Neural cell (in vitro differentiated cells): ENCODE measurements at regions not wholly inside any gene's neighbourhood (a gene's known extent, or its start where the extent isn't known, plus 50 kb on each side); places are given as distances from the start of the nearest gene placed in this dataset.

Experiments used
- H2AFZ ChIP-seq: fragments of 200-600, 300-800 bp; sonication (generic), shearing (Covaris generic); 2 replicates; pipeline ENCODE4 v1.6.0; 2014; ENCODE audit warnings: low read depth, mild to moderate bottlenecking, antibody characterized with exemption, low read length, moderate library complexity
- H3F3A ChIP-seq: fragments of 200-600 bp; shearing (Covaris generic); 2 replicates; pipeline ENCODE4 v1.6.1; 2016; ENCODE audit warnings: mild to moderate bottlenecking, moderate library complexity, mixed read lengths, antibody characterized with exemption, low read length; ENCODE audit not compliant: insufficient read depth, poor library complexity, severe bottlenecking
- H3K27ac ChIP-seq: fragments of 200-600, 300-800 bp; sonication (generic), shearing (Covaris generic); 2 replicates; pipeline ENCODE4 v1.5.1; 2014; ENCODE audit warnings: mild to moderate bottlenecking, low read length, moderate library complexity
- H3K27me3 ChIP-seq: fragments of 300-800, 200-600 bp; sonication (generic), shearing (Covaris generic); 2 replicates; pipeline ENCODE4 v1.6.0; 2014; ENCODE audit warnings: mild to moderate bottlenecking, low read depth, low read length, moderate library complexity; ENCODE audit not compliant: insufficient read depth
- H3K36me3 ChIP-seq: fragments of 300-800, 200-600 bp; sonication (generic), shearing (Covaris generic); 2 replicates; pipeline ENCODE4 v1.5.1; 2014; ENCODE audit warnings: mild to moderate bottlenecking, antibody characterized with exemption, low read length, moderate library complexity; ENCODE audit not compliant: insufficient read depth
- H3K4me2 ChIP-seq: fragments of 300-800, 200-600 bp; sonication (generic), shearing (Covaris generic); 2 replicates; pipeline ENCODE4 v1.6.0; 2014; ENCODE audit warnings: mild to moderate bottlenecking, low read length
- H3K4me3 ChIP-seq: fragments of 300-800, 200-600 bp; sonication (generic), shearing (Covaris generic); 2 replicates; pipeline ENCODE4 v1.5.1; 2014; ENCODE audit warnings: mild to moderate bottlenecking, low read length, moderate library complexity
- H3K79me2 ChIP-seq: fragments of 200-600 bp; shearing (Covaris generic); replicated peaks from 2 replicates; pipeline ENCODE4 v1.6.0; 2014; ENCODE audit warnings: mild to moderate bottlenecking, low read length, moderate library complexity; ENCODE audit not compliant: insufficient read depth
- H3K9ac ChIP-seq: fragments of 300-800, 200-600 bp; sonication (generic), shearing (Covaris generic); 2 replicates; pipeline ENCODE4 v1.6.1; 2016; ENCODE audit warnings: mild to moderate bottlenecking, low read length, mixed read lengths
- H3K9me2 ChIP-seq: fragments of 200-600 bp; shearing (Covaris generic); 2 replicates; pipeline ENCODE4 v1.6.1; 2016; ENCODE audit warnings: mild to moderate bottlenecking, low read length, mixed read lengths; ENCODE audit not compliant: insufficient read depth
- H3K9me3 ChIP-seq: fragments of 200-600, 300-800 bp; sonication (generic), shearing (Covaris generic); 2 replicates; pipeline ENCODE4 v1.6.1; 2016; ENCODE audit warnings: mild to moderate bottlenecking, mixed run types, low read length, moderate library complexity, mixed read lengths
- H4K20me1 ChIP-seq: fragments of 200-600 bp; shearing (Covaris generic); 2 replicates; pipeline ENCODE4 v1.6.1; 2016; ENCODE audit warnings: mild to moderate bottlenecking, mixed run types; ENCODE audit not compliant: insufficient read depth
- EP300 ChIP-seq: fragments of 450-650 bp; conservative IDR thresholded peaks from 2 replicates; pipeline ENCODE4 v1.6.1; 2014; ENCODE audit warnings: antibody characterized with exemption, mild to moderate bottlenecking, moderate library complexity; ENCODE audit not compliant: poor library complexity, severe bottlenecking
- EZH2 ChIP-seq: fragments of 200-600, 300-800 bp; shearing (Covaris generic), sonication (generic); IDR thresholded peaks from 2 replicates; pipeline ENCODE4 v1.6.1; 2014; ENCODE audit warnings: antibody characterized with exemption, low read length, borderline replicate concordance, mild to moderate bottlenecking; ENCODE audit not compliant: insufficient read depth, poor library complexity, severe bottlenecking
- MXI1 ChIP-seq: fragments of 450-650 bp; conservative IDR thresholded peaks from 2 replicates; pipeline ENCODE4 v1.6.1; 2014; ENCODE audit warnings: antibody characterized with exemption, mild to moderate bottlenecking; ENCODE audit not compliant: poor library complexity, severe bottlenecking
- POLR2AphosphoS5 ChIP-seq: IDR thresholded peaks from 2 replicates; pipeline ENCODE4 v1.6.1; 2012
- RAD21 ChIP-seq: fragments of 450-650 bp; conservative IDR thresholded peaks from 2 replicates; pipeline ENCODE4 v1.6.1; 2014; ENCODE audit warnings: antibody characterized with exemption, mild to moderate bottlenecking, moderate library complexity
- REST ChIP-seq: IDR thresholded peaks from 2 replicates; pipeline ENCODE4 v1.6.1; 2012; ENCODE audit warnings: borderline replicate concordance
- SMC3 ChIP-seq: fragments of 450-650 bp; conservative IDR thresholded peaks from 2 replicates; pipeline ENCODE4 v1.6.1; 2014; ENCODE audit warnings: antibody characterized with exemption, mild to moderate bottlenecking, moderate library complexity; ENCODE audit not compliant: poor library complexity
- TAF1 ChIP-seq: IDR thresholded peaks from 2 replicates; pipeline ENCODE4 v1.6.1; 2012; ENCODE audit warnings: low read depth
- TF ChIP-seq, protein P1 (sequence below): fragments of 450-650 bp; IDR thresholded peaks from 2 replicates; pipeline ENCODE4 v1.5.1; 2014; ENCODE audit warnings: antibody characterized with exemption, mild to moderate bottlenecking, moderate library complexity; ENCODE audit not compliant: poor library complexity, severe bottlenecking

GRCh38 chr1:47622776-47623556 lies 185.1 kb downstream of the FOXD2 start:
- TF ChIP-seq RAD21 (no peak), EP300 (no peak), POLR2AphosphoS5 (no peak), EZH2 (no peak), REST (no peak), SMC3 (no peak), TAF1 (no peak)
- TF ChIP-seq, protein P1, sequence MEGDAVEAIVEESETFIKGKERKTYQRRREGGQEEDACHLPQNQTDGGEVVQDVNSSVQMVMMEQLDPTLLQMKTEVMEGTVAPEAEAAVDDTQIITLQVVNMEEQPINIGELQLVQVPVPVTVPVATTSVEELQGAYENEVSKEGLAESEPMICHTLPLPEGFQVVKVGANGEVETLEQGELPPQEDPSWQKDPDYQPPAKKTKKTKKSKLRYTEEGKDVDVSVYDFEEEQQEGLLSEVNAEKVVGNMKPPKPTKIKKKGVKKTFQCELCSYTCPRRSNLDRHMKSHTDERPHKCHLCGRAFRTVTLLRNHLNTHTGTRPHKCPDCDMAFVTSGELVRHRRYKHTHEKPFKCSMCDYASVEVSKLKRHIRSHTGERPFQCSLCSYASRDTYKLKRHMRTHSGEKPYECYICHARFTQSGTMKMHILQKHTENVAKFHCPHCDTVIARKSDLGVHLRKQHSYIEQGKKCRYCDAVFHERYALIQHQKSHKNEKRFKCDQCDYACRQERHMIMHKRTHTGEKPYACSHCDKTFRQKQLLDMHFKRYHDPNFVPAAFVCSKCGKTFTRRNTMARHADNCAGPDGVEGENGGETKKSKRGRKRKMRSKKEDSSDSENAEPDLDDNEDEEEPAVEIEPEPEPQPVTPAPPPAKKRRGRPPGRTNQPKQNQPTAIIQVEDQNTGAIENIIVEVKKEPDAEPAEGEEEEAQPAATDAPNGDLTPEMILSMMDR, result no peak
- H4K20me1 ChIP-seq, result no peaks in the 10 kb centered on the region
- no peaks in the 10 kb centered on the region for H3K27me3 ChIP-seq
- no peak overlapping the region for H2AFZ ChIP-seq
- H3K79me2 ChIP-seq, result no peaks in the 10 kb centered on the region
- no peaks in the 10 kb centered on the region for H3K36me3 ChIP-seq
- no peak overlapping the region for H3K4me3 ChIP-seq
- no peak overlapping the region for H3K27ac ChIP-seq
- H3F3A ChIP-seq, result no peaks in the 10 kb centered on the region
- H3K4me2 ChIP-seq, result no peak overlapping the region
- no peak overlapping the region for H3K9ac ChIP-seq
- H3K9me3 ChIP-seq, result no peaks in the 10 kb centered on the region
- no peaks in the 10 kb centered on the region for H3K9me2 ChIP-seq

DNA sequence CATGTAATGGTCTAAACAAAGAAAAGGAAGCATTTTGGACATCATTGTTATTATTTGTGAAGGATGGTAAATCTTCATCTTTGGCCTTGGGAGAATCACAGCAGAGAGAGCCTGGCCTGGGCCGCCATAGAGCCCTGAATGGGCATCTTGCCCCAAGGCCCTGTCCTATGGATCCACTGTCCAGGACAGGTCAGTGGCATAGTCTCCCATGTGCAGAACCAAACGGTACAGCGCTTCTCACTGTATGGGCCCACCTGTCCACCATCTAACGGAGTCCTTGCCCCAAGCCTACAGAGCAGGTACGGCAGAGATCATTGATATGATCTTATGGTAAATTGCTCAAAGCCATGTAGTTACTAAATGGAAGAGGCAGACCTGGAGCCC lies 185.7 kb downstream of the FOXD2 start:
- Histone ChIP-seq H3K9me3 (no peaks in the 10 kb centered on the region), H3F3A (no peaks in the 10 kb centered on the region), H3K79me2 (no peaks in the 10 kb centered on the region), H3K27ac (no peak overlapping the region), H3K9ac (no peak overlapping the region), H3K4me3 (no peak overlapping the region), H4K20me1 (no peaks in the 10 kb centered on the region), H3K36me3 (no peaks in the 10 kb centered on the region), H3K27me3 (no peaks in the 10 kb centered on the region), H3K4me2 (no peak overlapping the region), H2AFZ (no peak overlapping the region), H3K9me2 (no peaks in the 10 kb centered on the region)
- TF ChIP-seq EZH2 (no peak), MXI1 (no peak), EP300 (no peak), RAD21 (no peak), SMC3 (no peak)
- TF ChIP-seq, protein P1, result no peak
